Esophagus squamous epithelium (tissue), 4 donors: ENCODE measurements at regions not wholly inside any gene's neighbourhood (a gene's known extent, or its start where the extent isn't known, plus 50 kb on each side); places are given as distances from the start of the nearest gene placed in this dataset.
A peak's percentile ranks its signal among the peaks of the same experiment; 100 is the strongest.

ENCODE experiments used
- CTCF ChIP-seq, 6 experiments: fragments of 450-650 bp in 4 of 6; fragments of 200-600 bp in 2 of 6; sonication (generic) in 2 of 6; IDR thresholded peaks; one replicate each; pipeline ENCODE4 v1.5.1; 2016 to 2019; ENCODE audit warnings: antibody characterized with exemption in 6 of 6, mild to moderate bottlenecking in 4 of 6, moderate library complexity in 4 of 6
- POLR2A ChIP-seq, 4 donors: fragments of 450-650 bp; IDR thresholded peaks; one replicate each; pipeline ENCODE4 v1.6.1; 2017; ENCODE audit warnings: antibody characterized with exemption in 4 of 4, mild to moderate bottlenecking in 4 of 4, moderate library complexity in 3 of 4

- TF ChIP-seq CTCF (IDR thresholded peaks at IDR 0.05) (peak in 2 of 6 experiments; percentile 28 to 36), POLR2A (IDR thresholded peaks at IDR 0.05) (no peak)
Measured at GRCh38 chr11:22130462-22131053, 62.3 kb upstream of the ANO5 start.
